Lower leg skin (tissue), 4 donors: ENCODE measurements at regions not wholly inside any gene's neighbourhood (a gene's known extent, or its start where the extent isn't known, plus 50 kb on each side); places are given as distances from the start of the nearest gene placed in this dataset.

Source experiments
- DNase-seq, 2 donors: peaks; one replicate each; pipeline ENCODE4 v3.0.0-alpha.2; 2019; ENCODE audit warnings: low spot score in 2 of 2
- H3K4me3 ChIP-seq: fragments of 200-600 bp; sonication (generic); 2 replicates; pipeline ENCODE4 v1.5.1; 2017; ENCODE audit warnings: mild to moderate bottlenecking, low read depth; ENCODE audit not compliant: poor library complexity, severe bottlenecking
- POLR2A ChIP-seq, 2 donors: fragments of 450-650 bp; IDR thresholded peaks; one replicate each; pipeline ENCODE4 v1.6.1; 2016 to 2017; ENCODE audit warnings: antibody characterized with exemption in 2 of 2, mild to moderate bottlenecking in 1 of 2, moderate library complexity in 1 of 2
- WGBS, 2 donors: methylation state at CpG; one replicate each; pipeline ENCODE4 v1.1.5; 2018; 5-methylcytosine and 5-hydroxymethylcytosine counted together
- intact Hi-C: fragments of 100-400 bp; cut with DNase I; formaldehyde crosslinking; loops from one replicate; pipeline ENCODE4 v1.15.0; 2023; ENCODE audit warnings: low total_unique reads
- TF ChIP-seq, protein P1 (sequence below), 3 donors: fragments of 450-650 bp; IDR thresholded peaks; one replicate each; pipeline ENCODE4 v1.5.1; 2016; ENCODE audit warnings: antibody characterized with exemption in 3 of 3, mild to moderate bottlenecking in 3 of 3, moderate library complexity in 2 of 3

DNA sequence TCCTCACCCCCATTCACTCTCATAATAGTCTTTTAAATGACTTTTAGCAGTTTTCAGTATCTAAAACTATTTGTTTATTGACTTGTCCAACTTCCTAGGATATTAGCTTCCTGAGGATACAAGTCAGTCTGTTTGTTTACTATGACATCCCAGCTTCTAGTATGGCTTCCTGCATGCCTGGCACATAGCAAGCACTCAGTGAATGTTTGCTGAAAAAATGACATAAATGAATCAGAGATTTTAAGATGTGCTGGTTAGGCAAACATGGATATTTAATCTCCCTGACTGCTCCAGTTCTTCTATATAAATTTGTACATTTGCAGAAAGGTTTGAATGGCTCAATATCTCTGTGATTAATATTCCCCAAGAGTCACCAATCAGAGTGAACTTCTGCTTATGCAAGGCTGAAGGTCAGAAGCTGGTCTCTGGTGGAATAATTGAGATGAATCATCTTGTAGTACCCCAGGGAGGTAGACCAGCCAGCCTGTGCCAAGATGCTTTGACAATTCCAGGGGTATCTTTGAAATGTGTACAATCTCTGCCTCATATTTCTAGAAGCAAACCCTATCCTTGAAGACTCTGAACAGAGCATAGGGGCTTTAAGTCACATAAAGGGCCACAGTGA, 219.0 kb upstream of the LMCD1 start:
- no peak for DNase-seq
- no peak for TF ChIP-seq POLR2A (IDR thresholded peaks at IDR 0.05)
- TF ChIP-seq, protein P1, sequence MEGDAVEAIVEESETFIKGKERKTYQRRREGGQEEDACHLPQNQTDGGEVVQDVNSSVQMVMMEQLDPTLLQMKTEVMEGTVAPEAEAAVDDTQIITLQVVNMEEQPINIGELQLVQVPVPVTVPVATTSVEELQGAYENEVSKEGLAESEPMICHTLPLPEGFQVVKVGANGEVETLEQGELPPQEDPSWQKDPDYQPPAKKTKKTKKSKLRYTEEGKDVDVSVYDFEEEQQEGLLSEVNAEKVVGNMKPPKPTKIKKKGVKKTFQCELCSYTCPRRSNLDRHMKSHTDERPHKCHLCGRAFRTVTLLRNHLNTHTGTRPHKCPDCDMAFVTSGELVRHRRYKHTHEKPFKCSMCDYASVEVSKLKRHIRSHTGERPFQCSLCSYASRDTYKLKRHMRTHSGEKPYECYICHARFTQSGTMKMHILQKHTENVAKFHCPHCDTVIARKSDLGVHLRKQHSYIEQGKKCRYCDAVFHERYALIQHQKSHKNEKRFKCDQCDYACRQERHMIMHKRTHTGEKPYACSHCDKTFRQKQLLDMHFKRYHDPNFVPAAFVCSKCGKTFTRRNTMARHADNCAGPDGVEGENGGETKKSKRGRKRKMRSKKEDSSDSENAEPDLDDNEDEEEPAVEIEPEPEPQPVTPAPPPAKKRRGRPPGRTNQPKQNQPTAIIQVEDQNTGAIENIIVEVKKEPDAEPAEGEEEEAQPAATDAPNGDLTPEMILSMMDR (IDR thresholded peaks at IDR 0.05): no peak
- intact Hi-C loops: no loop called here
- H3K4me3 ChIP-seq: no peak overlapping the region

GRCh38 chr3:8283193-8283592, 218.4 kb upstream of the LMCD1 start:
- 91 to 97% methylated on average over 1 of the region's 1 CpG for WGBS, 2 donors
- H3K4me3 ChIP-seq: no peak overlapping the region
- no peak for TF ChIP-seq POLR2A (IDR thresholded peaks at IDR 0.05)
- TF ChIP-seq, protein P1 (IDR thresholded peaks at IDR 0.05): no peak
- no peak for DNase-seq
- intact Hi-C loops: no loop called here

GRCh38 chr3:8286086-8286485, 215.5 kb upstream of the LMCD1 start:
- H3K4me3 ChIP-seq: no peak overlapping the region
- intact Hi-C loops: no loop called here
- DNase-seq: no peak
- no peak for TF ChIP-seq POLR2A (IDR thresholded peaks at IDR 0.05)
- TF ChIP-seq, protein P1 (IDR thresholded peaks at IDR 0.05): no peak
- WGBS, 2 donors: 74 to 77% methylated on average over 5 of the region's 5 CpGs

DNA sequence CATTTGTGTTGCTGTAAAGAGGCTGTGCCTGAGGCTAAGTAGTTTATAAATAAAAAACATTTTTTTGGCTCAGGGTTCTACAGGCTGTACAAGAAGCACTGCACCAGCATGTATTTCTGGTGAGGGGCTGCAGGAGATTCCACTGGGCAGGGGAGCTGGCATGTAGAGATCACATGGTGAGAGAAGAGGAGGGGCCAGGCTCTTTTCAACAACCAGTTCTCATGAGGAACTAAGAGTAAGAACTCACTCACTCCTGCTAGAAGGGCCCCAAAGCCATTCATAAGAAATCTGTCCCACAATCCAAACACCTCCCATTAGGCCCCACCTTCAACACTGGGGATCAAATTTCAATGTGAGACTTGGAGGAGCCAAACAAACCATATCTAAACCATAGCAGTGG, 214.9 kb upstream of the LMCD1 start:
- TF ChIP-seq, protein P1 (IDR thresholded peaks at IDR 0.05): no peak
- TF ChIP-seq POLR2A (IDR thresholded peaks at IDR 0.05): no peak
- intact Hi-C loops: no loop called here
- H3K4me3 ChIP-seq: no peak overlapping the region
- DNase-seq: no peak

DNA sequence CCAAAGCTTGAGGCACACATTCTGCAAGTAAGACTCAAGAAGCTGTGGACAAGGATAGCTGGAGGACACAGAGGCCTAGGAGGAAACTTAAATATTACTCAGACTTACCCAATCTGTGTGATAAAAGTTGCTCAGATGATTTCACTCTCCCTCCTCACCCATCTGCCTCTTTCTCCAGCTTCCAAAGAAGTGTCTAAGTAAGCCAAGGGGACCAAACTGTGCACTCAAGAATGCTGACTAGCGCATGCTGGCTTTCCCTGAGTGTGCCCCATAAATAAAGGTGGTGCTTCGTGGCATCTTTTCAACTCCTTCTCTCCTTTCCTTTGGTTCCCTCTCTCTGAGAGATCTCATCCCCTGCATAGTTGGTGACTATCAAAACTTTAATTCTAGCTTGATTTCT, 211.0 kb upstream of the LMCD1 start:
- DNase-seq: no peak
- 86 to 91% methylated on average over 2 of the region's 2 CpGs for WGBS, 2 donors
- no peak for TF ChIP-seq POLR2A (IDR thresholded peaks at IDR 0.05)
- TF ChIP-seq, protein P1 (IDR thresholded peaks at IDR 0.05): no peak
- H3K4me3 ChIP-seq: no peak overlapping the region
- intact Hi-C loops: no loop called here

DNA sequence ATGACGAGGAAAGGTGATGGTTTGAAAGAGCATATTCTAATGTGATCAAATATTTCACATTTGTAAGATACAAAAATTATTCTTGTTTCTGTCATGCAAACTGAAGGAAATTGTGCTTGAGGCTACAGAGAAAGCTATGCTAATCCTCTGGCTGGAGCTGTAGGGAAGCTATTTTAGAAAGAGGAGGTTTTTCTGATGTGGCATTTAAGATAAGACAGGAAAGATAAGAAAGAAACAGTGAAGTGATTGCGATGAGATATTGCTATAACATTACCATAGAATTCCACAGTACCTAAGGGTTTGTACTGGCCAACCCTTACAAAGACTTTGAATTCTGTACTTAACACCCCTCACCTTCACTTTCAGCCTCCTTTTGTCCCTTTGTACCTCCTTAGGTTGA, 205.2 kb upstream of the LMCD1 start:
- no peak overlapping the region for H3K4me3 ChIP-seq
- no peak for DNase-seq
- intact Hi-C loops: no loop called here
- WGBS, 2 donors: 51 to 63% methylated on average over 2 of the region's 2 CpGs
- TF ChIP-seq, protein P1 (IDR thresholded peaks at IDR 0.05): no peak
- no peak for TF ChIP-seq POLR2A (IDR thresholded peaks at IDR 0.05)
